Astrocyte (in vitro differentiated cells and primary cell): ENCODE measurements at regions not wholly inside any gene's neighbourhood (a gene's known extent, or its start where the extent isn't known, plus 50 kb on each side); places are given as distances from the start of the nearest gene placed in this dataset.

Experiments used
- DNase-seq: peaks from one replicate; pipeline ENCODE4 v3.0.0-alpha.2; 2010; ENCODE audit warnings: low read depth
- FAIRE-seq: peaks from 2 replicates; lab custom pipeline; 2011; peaks lifted over from hg19 to GRCh38; lab: Jason Lieb, UNC
- H2AFZ ChIP-seq: 2 replicates; pipeline ENCODE4 v1.6.0; 2012; ENCODE audit warnings: low read depth, low read length, inconsistent platforms
- H3K27ac ChIP-seq: 2 replicates; pipeline ENCODE4 v1.5.1; 2011; ENCODE audit warnings: low read depth, low read length, inconsistent platforms
- H3K27me3 ChIP-seq: 2 replicates; pipeline ENCODE4 v1.6.0; 2011; ENCODE audit warnings: low read length, inconsistent platforms; ENCODE audit not compliant: insufficient read depth
- H3K36me3 ChIP-seq: 2 replicates; pipeline ENCODE4 v1.5.1; 2011; ENCODE audit warnings: low read length, inconsistent platforms; ENCODE audit not compliant: insufficient read depth
- H3K4me1 ChIP-seq: 2 replicates; pipeline ENCODE4 v1.5.1; 2011; ENCODE audit warnings: low read length, inconsistent platforms; ENCODE audit not compliant: insufficient read depth
- H3K4me2 ChIP-seq: 2 replicates; pipeline ENCODE4 v1.6.0; 2012; ENCODE audit warnings: low read length, inconsistent platforms
- H3K4me3 ChIP-seq: 2 replicates; pipeline ENCODE4 v1.5.1; 2011; ENCODE audit warnings: low read depth, mild to moderate bottlenecking, low read length, inconsistent platforms; ENCODE audit not compliant: insufficient read depth
- H3K79me2 ChIP-seq: 2 replicates; pipeline ENCODE4 v1.6.0; 2012; ENCODE audit warnings: mild to moderate bottlenecking, low read length, inconsistent platforms; ENCODE audit not compliant: insufficient read depth
- H3K9ac ChIP-seq: 2 replicates; pipeline ENCODE4 v1.6.0; 2012; ENCODE audit warnings: mild to moderate bottlenecking, low read length, inconsistent platforms
- H3K9me3 ChIP-seq: 2 replicates; pipeline ENCODE4 v1.5.1; 2012; ENCODE audit warnings: low read depth, mild to moderate bottlenecking, low read length, inconsistent platforms; ENCODE audit not compliant: insufficient read depth
- H4K20me1 ChIP-seq: 2 replicates; pipeline ENCODE4 v1.6.0; 2012; ENCODE audit warnings: low read length, inconsistent platforms; ENCODE audit not compliant: insufficient read depth
- H3K27ac Mint-ChIP-seq: one replicate; pipeline ENCODE4 v1.8.0; 2021; ENCODE audit warnings: mild to moderate bottlenecking, mixed read lengths; ENCODE audit not compliant: unreplicated experiment
- H3K27me3 Mint-ChIP-seq: one replicate; pipeline ENCODE4 v1.8.0; 2021; ENCODE audit warnings: low read depth, mixed read lengths; ENCODE audit not compliant: unreplicated experiment
- H3K36me3 Mint-ChIP-seq: one replicate; pipeline ENCODE4 v1.8.0; 2021; ENCODE audit warnings: low read depth, mixed read lengths; ENCODE audit not compliant: unreplicated experiment
- H3K4me1 Mint-ChIP-seq: one replicate; pipeline ENCODE4 v1.8.0; 2021; ENCODE audit warnings: low read depth, mixed read lengths; ENCODE audit not compliant: unreplicated experiment
- H3K4me3 Mint-ChIP-seq: one replicate; pipeline ENCODE4 v1.8.0; 2021; ENCODE audit warnings: mild to moderate bottlenecking, moderate library complexity, mixed read lengths; ENCODE audit not compliant: unreplicated experiment
- H3K9me3 Mint-ChIP-seq: one replicate; pipeline ENCODE4 v1.8.0; 2021; ENCODE audit warnings: mild to moderate bottlenecking, mixed read lengths; ENCODE audit not compliant: unreplicated experiment
- CTCF ChIP-seq: IDR thresholded peaks from 2 replicates; pipeline ENCODE4 v1.5.1; 2011; ENCODE audit warnings: low read depth, mild to moderate bottlenecking, inconsistent platforms, low read length, moderate library complexity; ENCODE audit not compliant: insufficient read depth
- EZH2 ChIP-seq: IDR thresholded peaks from 2 replicates; pipeline ENCODE4 v1.6.1; 2012; ENCODE audit warnings: mild to moderate bottlenecking, low read length, inconsistent platforms; ENCODE audit not compliant: insufficient read depth

- FAIRE-seq, result no peak
- no peaks in the 10 kb centered on the region for H3K9me3 Mint-ChIP-seq
Measured at GRCh38 chr6:99130897-99131873, 183.4 kb upstream of the FBXL4 start.

GRCh38 chr6:99129835-99130234 lies 182.1 kb upstream of the FBXL4 start:
- Histone ChIP-seq H4K20me1 (no peaks in the 10 kb centered on the region), H3K9me3 (no peaks in the 10 kb centered on the region), H3K4me2 (no peak overlapping the region), H2AFZ (no peak overlapping the region), H3K4me3 (no peak overlapping the region), H3K27me3 (no peaks in the 10 kb centered on the region), H3K9ac (no peak overlapping the region), H3K4me1 (no peaks in the 10 kb centered on the region), H3K27ac (no peak overlapping the region), H3K79me2 (no peaks in the 10 kb centered on the region), H3K36me3 (no peaks in the 10 kb centered on the region)
- no peak for DNase-seq
- H3K4me3 Mint-ChIP-seq, result no peak overlapping the region
- no peaks in the 10 kb centered on the region for H3K36me3 Mint-ChIP-seq
- no peak for FAIRE-seq
- no peaks in the 10 kb centered on the region for H3K4me1 Mint-ChIP-seq
- peaks cover 3% of the 10 kb centered on the region for H3K27me3 Mint-ChIP-seq
- H3K9me3 Mint-ChIP-seq, result no peaks in the 10 kb centered on the region
- TF ChIP-seq CTCF (no peak), EZH2 (no peak)
- H3K27ac Mint-ChIP-seq, result no peak overlapping the region

More at GRCh38 chr6:99130897-99131873, 183.4 kb upstream of the FBXL4 start:
- H3K36me3 ChIP-seq, result no peaks in the 10 kb centered on the region
- H3K4me1 ChIP-seq, result no peaks in the 10 kb centered on the region
- H3K9me3 ChIP-seq, result no peaks in the 10 kb centered on the region
- H3K79me2 ChIP-seq, result no peaks in the 10 kb centered on the region
- no peaks in the 10 kb centered on the region for H4K20me1 ChIP-seq
- no peak for DNase-seq
- H3K27me3 ChIP-seq, result no peaks in the 10 kb centered on the region
- H3K4me1 Mint-ChIP-seq, result peaks cover under 1% of the 10 kb centered on the region
- H3K27ac ChIP-seq, result no peak overlapping the region
- H3K9ac ChIP-seq, result no peak overlapping the region
- H3K27me3 Mint-ChIP-seq, result peaks cover 3% of the 10 kb centered on the region
- no peak overlapping the region for H3K4me2 ChIP-seq
- H3K4me3 Mint-ChIP-seq, result no peak overlapping the region
- H3K36me3 Mint-ChIP-seq, result no peaks in the 10 kb centered on the region
- H2AFZ ChIP-seq, result peak overlapping the region; percentile 18
- TF ChIP-seq EZH2 (no peak), CTCF (no peak)
- no peak overlapping the region for H3K4me3 ChIP-seq
- H3K27ac Mint-ChIP-seq, result no peak overlapping the region

- H3K9ac ChIP-seq, result no peak overlapping the region
- no peaks in the 10 kb centered on the region for H3K4me1 Mint-ChIP-seq
- H2AFZ ChIP-seq, result no peak overlapping the region
- no peaks in the 10 kb centered on the region for H3K36me3 ChIP-seq
- peaks cover 6% of the 10 kb centered on the region for H3K27me3 Mint-ChIP-seq
- H3K4me3 Mint-ChIP-seq, result no peak overlapping the region
- no peak overlapping the region for H3K4me3 ChIP-seq
- H3K9me3 ChIP-seq, result no peaks in the 10 kb centered on the region
- no peaks in the 10 kb centered on the region for H3K4me1 ChIP-seq
- FAIRE-seq, result no peak
- no peaks in the 10 kb centered on the region for H3K79me2 ChIP-seq
- no peak for DNase-seq
- H3K4me2 ChIP-seq, result no peak overlapping the region
- H3K36me3 Mint-ChIP-seq, result no peaks in the 10 kb centered on the region
- no peaks in the 10 kb centered on the region for H3K9me3 Mint-ChIP-seq
- no peak for TF ChIP-seq EZH2
- no peak for TF ChIP-seq CTCF
- H3K27ac ChIP-seq, result no peak overlapping the region
- no peaks in the 10 kb centered on the region for H4K20me1 ChIP-seq
- H3K27me3 ChIP-seq, result peaks cover 2% of the 10 kb centered on the region
- no peak overlapping the region for H3K27ac Mint-ChIP-seq
Measured at GRCh38 chr6:99121748-99122147, 174.0 kb upstream of the FBXL4 start.
